C4-2B (cell line): ENCODE measurements at regions not wholly inside any gene's neighbourhood (a gene's known extent, or its start where the extent isn't known, plus 50 kb on each side); places are given as distances from the start of the nearest gene placed in this dataset.

Experiments used
- CTCF ChIP-seq: fragments of 450-650 bp; conservative IDR thresholded peaks from 2 replicates; pipeline ENCODE4 v1.5.1; 2017; ENCODE audit warnings: mild to moderate bottlenecking
- ZFX ChIP-seq: fragments of 450-650 bp; IDR thresholded peaks from 2 replicates; pipeline ENCODE4 v1.6.1; 2017

GRCh38 chr15:47414207-47414606, 303.1 kb upstream of the SEMA6D start:
- no peak for TF ChIP-seq CTCF
- TF ChIP-seq ZFX = no peak
